ENCODE measurements at regions not wholly inside any gene's neighbourhood (a gene's known extent, or its start where the extent isn't known, plus 50 kb on each side); places are given as distances from the start of the nearest gene placed in this dataset.

DNA sequence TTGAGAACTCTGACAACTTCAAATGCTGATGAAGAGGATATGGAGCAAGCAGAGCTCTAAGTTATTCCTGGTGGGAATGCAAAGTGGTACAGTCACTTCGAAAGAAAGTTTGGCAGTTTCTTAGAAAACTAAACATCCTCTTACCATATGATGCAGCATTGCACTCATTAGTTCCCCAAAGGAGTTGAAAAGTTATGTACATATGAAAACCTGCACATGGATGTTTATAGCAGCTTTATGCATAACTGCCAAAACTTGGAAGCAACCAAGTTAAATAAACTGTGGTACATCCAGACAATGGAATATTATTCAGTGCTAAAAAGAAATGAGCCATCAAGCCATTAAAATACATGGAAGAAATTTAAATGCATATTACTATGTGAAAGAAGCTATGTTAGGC lies 779.3 kb upstream of the COBL start (continued):
- TF ChIP-seq, protein P1, sequence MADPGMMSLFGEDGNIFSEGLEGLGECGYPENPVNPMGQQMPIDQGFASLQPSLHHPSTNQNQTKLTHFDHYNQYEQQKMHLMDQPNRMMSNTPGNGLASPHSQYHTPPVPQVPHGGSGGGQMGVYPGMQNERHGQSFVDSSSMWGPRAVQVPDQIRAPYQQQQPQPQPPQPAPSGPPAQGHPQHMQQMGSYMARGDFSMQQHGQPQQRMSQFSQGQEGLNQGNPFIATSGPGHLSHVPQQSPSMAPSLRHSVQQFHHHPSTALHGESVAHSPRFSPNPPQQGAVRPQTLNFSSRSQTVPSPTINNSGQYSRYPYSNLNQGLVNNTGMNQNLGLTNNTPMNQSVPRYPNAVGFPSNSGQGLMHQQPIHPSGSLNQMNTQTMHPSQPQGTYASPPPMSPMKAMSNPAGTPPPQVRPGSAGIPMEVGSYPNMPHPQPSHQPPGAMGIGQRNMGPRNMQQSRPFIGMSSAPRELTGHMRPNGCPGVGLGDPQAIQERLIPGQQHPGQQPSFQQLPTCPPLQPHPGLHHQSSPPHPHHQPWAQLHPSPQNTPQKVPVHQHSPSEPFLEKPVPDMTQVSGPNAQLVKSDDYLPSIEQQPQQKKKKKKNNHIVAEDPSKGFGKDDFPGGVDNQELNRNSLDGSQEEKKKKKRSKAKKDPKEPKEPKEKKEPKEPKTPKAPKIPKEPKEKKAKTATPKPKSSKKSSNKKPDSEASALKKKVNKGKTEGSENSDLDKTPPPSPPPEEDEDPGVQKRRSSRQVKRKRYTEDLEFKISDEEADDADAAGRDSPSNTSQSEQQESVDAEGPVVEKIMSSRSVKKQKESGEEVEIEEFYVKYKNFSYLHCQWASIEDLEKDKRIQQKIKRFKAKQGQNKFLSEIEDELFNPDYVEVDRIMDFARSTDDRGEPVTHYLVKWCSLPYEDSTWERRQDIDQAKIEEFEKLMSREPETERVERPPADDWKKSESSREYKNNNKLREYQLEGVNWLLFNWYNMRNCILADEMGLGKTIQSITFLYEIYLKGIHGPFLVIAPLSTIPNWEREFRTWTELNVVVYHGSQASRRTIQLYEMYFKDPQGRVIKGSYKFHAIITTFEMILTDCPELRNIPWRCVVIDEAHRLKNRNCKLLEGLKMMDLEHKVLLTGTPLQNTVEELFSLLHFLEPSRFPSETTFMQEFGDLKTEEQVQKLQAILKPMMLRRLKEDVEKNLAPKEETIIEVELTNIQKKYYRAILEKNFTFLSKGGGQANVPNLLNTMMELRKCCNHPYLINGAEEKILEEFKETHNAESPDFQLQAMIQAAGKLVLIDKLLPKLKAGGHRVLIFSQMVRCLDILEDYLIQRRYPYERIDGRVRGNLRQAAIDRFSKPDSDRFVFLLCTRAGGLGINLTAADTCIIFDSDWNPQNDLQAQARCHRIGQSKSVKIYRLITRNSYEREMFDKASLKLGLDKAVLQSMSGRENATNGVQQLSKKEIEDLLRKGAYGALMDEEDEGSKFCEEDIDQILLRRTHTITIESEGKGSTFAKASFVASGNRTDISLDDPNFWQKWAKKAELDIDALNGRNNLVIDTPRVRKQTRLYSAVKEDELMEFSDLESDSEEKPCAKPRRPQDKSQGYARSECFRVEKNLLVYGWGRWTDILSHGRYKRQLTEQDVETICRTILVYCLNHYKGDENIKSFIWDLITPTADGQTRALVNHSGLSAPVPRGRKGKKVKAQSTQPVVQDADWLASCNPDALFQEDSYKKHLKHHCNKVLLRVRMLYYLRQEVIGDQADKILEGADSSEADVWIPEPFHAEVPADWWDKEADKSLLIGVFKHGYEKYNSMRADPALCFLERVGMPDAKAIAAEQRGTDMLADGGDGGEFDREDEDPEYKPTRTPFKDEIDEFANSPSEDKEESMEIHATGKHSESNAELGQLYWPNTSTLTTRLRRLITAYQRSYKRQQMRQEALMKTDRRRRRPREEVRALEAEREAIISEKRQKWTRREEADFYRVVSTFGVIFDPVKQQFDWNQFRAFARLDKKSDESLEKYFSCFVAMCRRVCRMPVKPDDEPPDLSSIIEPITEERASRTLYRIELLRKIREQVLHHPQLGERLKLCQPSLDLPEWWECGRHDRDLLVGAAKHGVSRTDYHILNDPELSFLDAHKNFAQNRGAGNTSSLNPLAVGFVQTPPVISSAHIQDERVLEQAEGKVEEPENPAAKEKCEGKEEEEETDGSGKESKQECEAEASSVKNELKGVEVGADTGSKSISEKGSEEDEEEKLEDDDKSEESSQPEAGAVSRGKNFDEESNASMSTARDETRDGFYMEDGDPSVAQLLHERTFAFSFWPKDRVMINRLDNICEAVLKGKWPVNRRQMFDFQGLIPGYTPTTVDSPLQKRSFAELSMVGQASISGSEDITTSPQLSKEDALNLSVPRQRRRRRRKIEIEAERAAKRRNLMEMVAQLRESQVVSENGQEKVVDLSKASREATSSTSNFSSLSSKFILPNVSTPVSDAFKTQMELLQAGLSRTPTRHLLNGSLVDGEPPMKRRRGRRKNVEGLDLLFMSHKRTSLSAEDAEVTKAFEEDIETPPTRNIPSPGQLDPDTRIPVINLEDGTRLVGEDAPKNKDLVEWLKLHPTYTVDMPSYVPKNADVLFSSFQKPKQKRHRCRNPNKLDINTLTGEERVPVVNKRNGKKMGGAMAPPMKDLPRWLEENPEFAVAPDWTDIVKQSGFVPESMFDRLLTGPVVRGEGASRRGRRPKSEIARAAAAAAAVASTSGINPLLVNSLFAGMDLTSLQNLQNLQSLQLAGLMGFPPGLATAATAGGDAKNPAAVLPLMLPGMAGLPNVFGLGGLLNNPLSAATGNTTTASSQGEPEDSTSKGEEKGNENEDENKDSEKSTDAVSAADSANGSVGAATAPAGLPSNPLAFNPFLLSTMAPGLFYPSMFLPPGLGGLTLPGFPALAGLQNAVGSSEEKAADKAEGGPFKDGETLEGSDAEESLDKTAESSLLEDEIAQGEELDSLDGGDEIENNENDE (IDR thresholded peaks at IDR 0.05; ENCODE audit: insufficient replicate concordance, low read length), result no peak
- no peak for TF ChIP-seq CREB1 (IDR thresholded peaks at IDR 0.05)
- TF ChIP-seq TAF7 (optimal IDR thresholded peaks at IDR 0.05; ENCODE audit: borderline replicate concordance, low read depth, low read length), result no peak
- TF ChIP-seq TBP (IDR thresholded peaks at IDR 0.05; ENCODE audit: low read depth, low read length), result no peak
- no peak for TF ChIP-seq TEAD4 (IDR thresholded peaks at IDR 0.05; ENCODE audit: low read depth, low read length)
- TF ChIP-seq, protein P2, sequence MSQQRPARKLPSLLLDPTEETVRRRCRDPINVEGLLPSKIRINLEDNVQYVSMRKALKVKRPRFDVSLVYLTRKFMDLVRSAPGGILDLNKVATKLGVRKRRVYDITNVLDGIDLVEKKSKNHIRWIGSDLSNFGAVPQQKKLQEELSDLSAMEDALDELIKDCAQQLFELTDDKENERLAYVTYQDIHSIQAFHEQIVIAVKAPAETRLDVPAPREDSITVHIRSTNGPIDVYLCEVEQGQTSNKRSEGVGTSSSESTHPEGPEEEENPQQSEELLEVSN (IDR thresholded peaks at IDR 0.05), result no peak
- TF ChIP-seq, protein P3, sequence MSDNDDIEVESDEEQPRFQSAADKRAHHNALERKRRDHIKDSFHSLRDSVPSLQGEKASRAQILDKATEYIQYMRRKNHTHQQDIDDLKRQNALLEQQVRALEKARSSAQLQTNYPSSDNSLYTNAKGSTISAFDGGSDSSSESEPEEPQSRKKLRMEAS (IDR thresholded peaks at IDR 0.05), result no peak
- no peak for TF ChIP-seq BRCA1 (IDR thresholded peaks at IDR 0.05; ENCODE audit: low read depth, low read length)
- TF ChIP-seq TAF1 (IDR thresholded peaks at IDR 0.05; ENCODE audit: low read depth, low read length), result no peak
- no peak for TF ChIP-seq EP300 (IDR thresholded peaks at IDR 0.05; ENCODE audit: borderline replicate concordance in 1 of 2, low read depth in 2 of 2, low read length in 2 of 2)
- no peak for TF ChIP-seq EGR1 (IDR thresholded peaks at IDR 0.05; ENCODE audit: borderline replicate concordance, low read depth, low read length)

Measured in H1 (cell line).